ENCODE measurements at regions not wholly inside any gene's neighbourhood (a gene's known extent, or its start where the extent isn't known, plus 50 kb on each side); places are given as distances from the start of the nearest gene placed in this dataset.

DNA sequence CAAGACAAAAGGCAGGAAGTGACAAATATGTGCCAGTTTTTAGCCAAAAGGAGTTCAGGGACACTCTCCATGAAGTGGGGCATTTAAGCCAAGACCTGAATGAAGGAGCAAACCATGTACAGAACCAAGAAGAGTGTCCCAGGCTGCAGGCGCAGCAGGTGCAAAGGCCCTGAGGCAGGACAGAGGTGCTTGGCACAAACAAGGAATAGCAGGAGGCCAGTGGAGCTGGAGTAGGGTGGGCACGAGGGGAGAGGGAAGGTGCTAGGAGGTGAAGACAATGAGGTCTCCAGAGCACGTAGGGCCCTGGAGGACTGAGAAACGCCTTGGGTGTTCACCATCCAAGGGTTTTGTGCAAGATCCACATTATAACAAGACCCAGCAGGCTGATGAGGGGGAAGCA, 474.1 kb downstream of the MN1 start:
- Histone ChIP-seq H3K9me3 (no peaks in the 10 kb centered on the region), H3K4me3 (no peak overlapping the region), H3K4me1 (no peaks in the 10 kb centered on the region), H3K36me3 (no peaks in the 10 kb centered on the region), H3K27me3 (peaks cover 0 to 5% of the 10 kb centered on the region in 2 donors), H3K27ac (no peak overlapping the region)
- TF ChIP-seq, protein P1, sequence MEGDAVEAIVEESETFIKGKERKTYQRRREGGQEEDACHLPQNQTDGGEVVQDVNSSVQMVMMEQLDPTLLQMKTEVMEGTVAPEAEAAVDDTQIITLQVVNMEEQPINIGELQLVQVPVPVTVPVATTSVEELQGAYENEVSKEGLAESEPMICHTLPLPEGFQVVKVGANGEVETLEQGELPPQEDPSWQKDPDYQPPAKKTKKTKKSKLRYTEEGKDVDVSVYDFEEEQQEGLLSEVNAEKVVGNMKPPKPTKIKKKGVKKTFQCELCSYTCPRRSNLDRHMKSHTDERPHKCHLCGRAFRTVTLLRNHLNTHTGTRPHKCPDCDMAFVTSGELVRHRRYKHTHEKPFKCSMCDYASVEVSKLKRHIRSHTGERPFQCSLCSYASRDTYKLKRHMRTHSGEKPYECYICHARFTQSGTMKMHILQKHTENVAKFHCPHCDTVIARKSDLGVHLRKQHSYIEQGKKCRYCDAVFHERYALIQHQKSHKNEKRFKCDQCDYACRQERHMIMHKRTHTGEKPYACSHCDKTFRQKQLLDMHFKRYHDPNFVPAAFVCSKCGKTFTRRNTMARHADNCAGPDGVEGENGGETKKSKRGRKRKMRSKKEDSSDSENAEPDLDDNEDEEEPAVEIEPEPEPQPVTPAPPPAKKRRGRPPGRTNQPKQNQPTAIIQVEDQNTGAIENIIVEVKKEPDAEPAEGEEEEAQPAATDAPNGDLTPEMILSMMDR (IDR thresholded peaks at IDR 0.05) = no peak
- DNase-seq (ENCODE audit: low spot score) = peak; percentile 43

DNA sequence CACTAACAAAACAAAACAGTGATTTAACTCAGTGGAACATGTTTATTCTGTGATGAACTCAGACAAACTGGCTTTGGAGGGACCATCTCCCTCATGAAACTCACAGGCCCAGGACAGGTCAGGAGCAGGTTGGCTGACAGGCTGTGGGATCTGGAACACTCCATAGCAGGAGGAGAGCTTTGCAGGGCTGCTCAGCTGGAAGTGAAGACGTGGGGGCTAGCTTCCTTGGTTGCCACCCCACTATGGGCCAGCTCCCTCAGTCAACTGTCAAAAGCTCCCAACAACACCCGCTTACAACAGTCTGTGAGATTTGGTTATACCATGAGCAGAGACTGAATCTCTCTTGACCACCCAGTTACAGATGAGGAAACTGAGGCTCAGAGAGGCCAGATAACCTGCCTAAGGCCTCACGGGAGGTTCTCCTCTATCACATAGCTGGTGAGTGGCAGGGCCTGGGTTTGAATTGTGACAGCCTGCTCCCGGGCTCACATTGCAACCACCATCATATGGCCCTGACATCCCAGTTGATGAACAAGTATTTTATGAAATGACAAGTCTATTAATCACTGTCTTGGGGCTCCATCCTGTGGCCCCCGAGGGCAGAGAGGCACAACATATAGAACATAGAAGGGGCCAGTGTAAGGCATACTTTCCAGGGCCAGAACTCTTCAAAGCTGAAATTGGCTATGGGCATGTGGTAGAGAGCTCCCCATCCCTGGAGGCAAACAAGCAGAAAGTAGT, 473.4 kb downstream of the MN1 start:
- Histone ChIP-seq H3K4me3 (no peak overlapping the region), H3K4me1 (no peaks in the 10 kb centered on the region), H3K27ac (no peak overlapping the region), H3K9me3 (no peaks in the 10 kb centered on the region), H3K36me3 (no peaks in the 10 kb centered on the region), H3K27me3 (peaks cover 0 to 5% of the 10 kb centered on the region in 2 donors)
- peak; percentile 52 for DNase-seq (ENCODE audit: low spot score)
- TF ChIP-seq, protein P1 (IDR thresholded peaks at IDR 0.05) = no peak

DNA sequence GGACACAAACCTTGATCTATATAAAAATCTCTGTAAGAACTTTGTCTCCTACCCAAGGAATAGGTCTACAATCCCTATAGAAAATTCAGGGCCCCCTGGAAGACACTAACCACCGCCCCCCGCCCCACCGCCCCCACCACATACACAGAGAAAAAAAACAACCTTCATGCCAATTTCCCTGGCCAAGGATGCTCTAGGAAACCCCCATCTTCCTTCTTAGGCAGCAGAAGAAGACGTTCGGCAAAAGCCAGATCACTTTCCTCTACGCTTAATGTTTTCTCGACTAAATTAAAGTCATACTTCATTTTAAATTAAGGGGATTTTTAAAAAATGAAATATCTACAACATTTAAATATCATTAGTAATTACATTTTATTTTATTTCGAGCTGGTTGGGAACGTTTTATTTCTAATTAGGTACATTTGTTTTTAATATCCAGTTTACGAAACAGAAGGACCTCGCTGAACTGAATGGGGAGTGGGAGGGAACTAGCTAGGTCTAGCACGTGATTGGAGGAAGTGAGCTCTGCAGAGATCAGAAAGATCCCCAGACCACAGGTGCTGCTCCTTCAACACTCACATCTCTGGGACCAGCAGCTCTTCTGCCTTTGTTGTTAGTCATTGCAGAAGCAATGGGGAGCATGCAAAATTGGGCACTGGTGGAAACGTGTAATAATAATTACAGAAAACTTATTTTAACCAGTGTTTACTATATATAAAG, 472.3 kb downstream of the MN1 start:
- H3K4me3 ChIP-seq = no peak overlapping the region
- no peaks in the 10 kb centered on the region for H3K36me3 ChIP-seq
- H3K27ac ChIP-seq = no peak overlapping the region
- H3K27me3 ChIP-seq = no peaks in the 10 kb centered on the region
- no peaks in the 10 kb centered on the region for H3K9me3 ChIP-seq
- TF ChIP-seq, protein P1 (IDR thresholded peaks at IDR 0.05) = no peak
- H3K4me1 ChIP-seq = no peaks in the 10 kb centered on the region
- no peak for DNase-seq (ENCODE audit: low spot score)

DNA sequence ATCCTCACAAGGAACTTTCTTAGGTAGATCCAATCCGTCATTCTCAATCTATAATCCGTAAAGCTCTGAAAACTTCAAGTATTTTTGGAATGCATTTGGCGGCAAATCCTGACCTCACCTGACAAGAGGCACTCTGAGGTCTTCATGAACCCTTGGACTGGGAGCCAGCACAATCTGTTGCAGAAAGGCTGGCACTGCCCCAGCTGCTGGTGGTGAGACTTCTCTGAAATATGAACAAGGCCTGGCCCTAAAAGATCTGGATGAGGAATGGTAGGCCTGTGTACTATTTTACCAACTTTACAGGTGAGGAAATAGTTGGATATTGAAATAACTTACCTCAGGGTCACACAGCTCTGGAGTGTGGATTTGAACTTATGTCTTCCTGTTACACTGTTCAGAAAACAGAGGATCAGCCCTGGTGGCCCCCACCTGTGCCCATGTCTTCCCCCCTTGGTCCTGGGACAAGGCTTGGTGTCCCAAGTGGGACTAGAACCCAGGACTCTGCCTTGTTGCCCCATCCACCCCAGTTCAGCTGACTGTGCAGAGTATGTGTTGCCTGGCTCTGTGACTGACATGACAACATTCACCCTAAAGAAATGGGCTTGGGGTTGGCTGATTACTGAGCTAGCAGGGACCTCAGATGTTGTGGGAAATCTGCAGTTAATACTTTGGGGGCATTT, 471.4 kb downstream of the MN1 start:
- Histone ChIP-seq H3K27me3 (no peaks in the 10 kb centered on the region), H3K4me1 (no peaks in the 10 kb centered on the region), H3K27ac (no peak overlapping the region), H3K36me3 (no peaks in the 10 kb centered on the region), H3K4me3 (no peak overlapping the region), H3K9me3 (no peaks in the 10 kb centered on the region)
- TF ChIP-seq, protein P1 (IDR thresholded peaks at IDR 0.05) = no peak
- DNase-seq (ENCODE audit: low spot score) = peak; percentile 32

DNA sequence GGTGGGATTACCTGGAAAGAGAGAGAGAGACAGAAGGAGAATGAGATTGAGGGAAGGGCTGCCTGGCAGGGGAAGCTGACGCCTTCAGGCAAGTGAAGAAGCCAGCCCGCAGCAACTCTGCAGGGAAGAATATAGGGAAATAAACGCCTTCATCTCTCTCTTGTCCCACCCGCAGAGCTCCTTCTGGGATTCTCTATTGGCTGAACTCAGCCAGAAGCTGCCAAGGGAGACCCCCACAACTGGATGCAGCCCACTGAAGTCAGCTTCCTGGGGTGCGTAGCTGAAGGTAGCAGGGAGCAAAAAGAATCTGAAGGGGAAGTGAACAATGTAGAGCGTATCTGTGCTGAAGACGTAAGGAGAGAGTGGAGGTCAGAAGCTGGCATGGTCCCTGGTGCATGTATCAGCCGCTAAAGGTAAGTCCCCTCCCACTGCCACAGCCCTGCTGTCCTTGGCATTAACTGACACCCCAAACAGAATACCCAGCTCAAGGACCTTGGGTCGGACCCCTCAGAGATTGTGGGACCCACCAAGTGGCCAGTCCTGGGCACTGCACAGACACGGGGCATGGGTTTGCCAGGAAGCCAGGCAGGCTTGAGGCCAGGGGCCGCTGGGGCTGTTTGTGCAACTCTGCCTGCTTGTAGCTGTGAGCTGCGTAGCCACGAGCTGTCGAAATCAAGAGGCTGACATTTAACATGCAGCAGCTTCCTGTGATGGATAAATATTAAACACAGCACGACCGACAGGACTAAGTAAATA, 469.9 kb downstream of the MN1 start:
- no peaks in the 10 kb centered on the region for H3K36me3 ChIP-seq
- no peaks in the 10 kb centered on the region for H3K9me3 ChIP-seq
- no peak overlapping the region for H3K4me3 ChIP-seq
- no peaks in the 10 kb centered on the region for H3K4me1 ChIP-seq
- DNase-seq (ENCODE audit: low spot score) = peak; percentile 87
- H3K27me3 ChIP-seq = no peaks in the 10 kb centered on the region
- TF ChIP-seq, protein P1 (IDR thresholded peaks at IDR 0.05) = peak; percentile 13 to 60
- no peak overlapping the region for H3K27ac ChIP-seq

All from right atrium auricular region (tissue), 2 donors.